OCI-LY1 (cell line): ENCODE measurements at regions not wholly inside any gene's neighbourhood (a gene's known extent, or its start where the extent isn't known, plus 50 kb on each side); places are given as distances from the start of the nearest gene placed in this dataset.
"Not testable (repeated sequence)": the region's sequence is repeated elsewhere in the genome, so short reads cannot be mapped to it uniquely, and the experiment has no call there.

Source experiments
- H2AFZ ChIP-seq: fragments of 200-600 bp; sonication (generic), shearing (Covaris generic); 2 replicates; pipeline ENCODE4 v1.6.0; 2014; ENCODE audit warnings: antibody characterized with exemption, mild to moderate bottlenecking, low read length
- H3F3A ChIP-seq: fragments of 200-600 bp; sonication (generic), shearing (Covaris generic); 2 replicates; pipeline ENCODE4 v1.6.0; 2014; ENCODE audit warnings: mild to moderate bottlenecking, antibody characterized with exemption, low read length, moderate library complexity; ENCODE audit not compliant: insufficient read depth
- H3K27ac ChIP-seq: fragments of 200-600 bp; sonication (generic); 2 replicates; pipeline ENCODE4 v1.5.1; 2014; ENCODE audit warnings: low read length, mixed run types, mild to moderate bottlenecking, low read depth; ENCODE audit not compliant: poor library complexity, severe bottlenecking
- H3K27me3 ChIP-seq: fragments of 200-600 bp; sonication (generic); 2 replicates; pipeline ENCODE4 v1.6.0; 2014; ENCODE audit warnings: antibody characterized with exemption, mild to moderate bottlenecking, low read length, moderate library complexity; ENCODE audit not compliant: insufficient read depth
- H3K36me3 ChIP-seq: fragments of 200-600 bp; sonication (generic); 2 replicates; pipeline ENCODE4 v1.6.1; 2014; ENCODE audit warnings: mild to moderate bottlenecking, antibody characterized with exemption, low read length, moderate library complexity, mixed read lengths; ENCODE audit not compliant: insufficient read depth
- H3K4me1 ChIP-seq: fragments of 200-600 bp; sonication (generic); 2 replicates; pipeline ENCODE4 v1.5.1; 2014; ENCODE audit warnings: mild to moderate bottlenecking, low read length, moderate library complexity; ENCODE audit not compliant: insufficient read depth, severe bottlenecking
- H3K4me2 ChIP-seq: fragments of 200-600 bp; sonication (generic), shearing (Covaris generic); 2 replicates; pipeline ENCODE4 v1.6.1; 2014; ENCODE audit warnings: low read length
- H3K4me3 ChIP-seq: fragments of 200-600 bp; sonication (generic); 2 replicates; pipeline ENCODE4 v1.5.1; 2014; ENCODE audit warnings: low read length, low read depth, mild to moderate bottlenecking, mixed read lengths; ENCODE audit not compliant: poor library complexity, severe bottlenecking
- H3K79me2 ChIP-seq: fragments of 200-600 bp; shearing (Covaris generic); 2 replicates; pipeline ENCODE4 v1.6.1; 2016; ENCODE audit warnings: mixed run types, low read length, mixed read lengths; ENCODE audit not compliant: insufficient read depth
- H3K9ac ChIP-seq: fragments of 200-600 bp; sonication (generic), shearing (Covaris generic); 2 replicates; pipeline ENCODE4 v1.6.1; 2014; ENCODE audit warnings: mild to moderate bottlenecking, low read length, mixed read lengths
- H3K9me2 ChIP-seq: fragments of 200-600 bp; sonication (generic), shearing (Covaris generic); 2 replicates; pipeline ENCODE4 v1.6.1; 2014; ENCODE audit warnings: low read depth, mild to moderate bottlenecking, low read length, mixed read lengths
- H3K9me3 ChIP-seq: fragments of 200-600 bp; shearing (Covaris generic); 2 replicates; pipeline ENCODE4 v1.6.1; 2014; ENCODE audit warnings: low read length, mixed read lengths
- H4K20me1 ChIP-seq: fragments of 200-600 bp; sonication (generic), shearing (Covaris generic); 2 replicates; pipeline ENCODE4 v1.6.0; 2016; ENCODE audit warnings: mild to moderate bottlenecking, low read length; ENCODE audit not compliant: insufficient read depth
- EZH2 ChIP-seq: fragments of 200-600 bp; sonication (generic), shearing (Covaris generic); IDR thresholded peaks from 2 replicates; pipeline ENCODE4 v1.8.0; 2017; ENCODE audit warnings: borderline replicate concordance, mixed run types, mild to moderate bottlenecking, antibody characterized with exemption, low read length, moderate library complexity, mixed read lengths
- TF ChIP-seq, protein P1 (sequence below): fragments of 200-600 bp; sonication (generic), shearing (Covaris generic); IDR thresholded peaks from 2 replicates; pipeline ENCODE4 v1.5.1; 2017; ENCODE audit warnings: mild to moderate bottlenecking, antibody characterized with exemption, low read length, moderate library complexity, mixed read lengths

- Histone ChIP-seq H3K27ac (peak overlapping the region; percentile 97), H3K27me3 (no peaks in the 10 kb centered on the region), H3K9me2 (no peaks in the 10 kb centered on the region), H3F3A (no peaks in the 10 kb centered on the region), H3K36me3 (no peaks in the 10 kb centered on the region), H3K9ac (no peak overlapping the region), H3K79me2 (no peaks in the 10 kb centered on the region), H3K9me3 (no peaks in the 10 kb centered on the region), H4K20me1 (no peaks in the 10 kb centered on the region), H3K4me2 (no peak overlapping the region; the same call in 1 of the 2 replicates), H3K4me1 (peaks cover 91% of the 10 kb centered on the region), H2AFZ (no peak overlapping the region), H3K4me3 (no peak overlapping the region)
- TF ChIP-seq, protein P1, sequence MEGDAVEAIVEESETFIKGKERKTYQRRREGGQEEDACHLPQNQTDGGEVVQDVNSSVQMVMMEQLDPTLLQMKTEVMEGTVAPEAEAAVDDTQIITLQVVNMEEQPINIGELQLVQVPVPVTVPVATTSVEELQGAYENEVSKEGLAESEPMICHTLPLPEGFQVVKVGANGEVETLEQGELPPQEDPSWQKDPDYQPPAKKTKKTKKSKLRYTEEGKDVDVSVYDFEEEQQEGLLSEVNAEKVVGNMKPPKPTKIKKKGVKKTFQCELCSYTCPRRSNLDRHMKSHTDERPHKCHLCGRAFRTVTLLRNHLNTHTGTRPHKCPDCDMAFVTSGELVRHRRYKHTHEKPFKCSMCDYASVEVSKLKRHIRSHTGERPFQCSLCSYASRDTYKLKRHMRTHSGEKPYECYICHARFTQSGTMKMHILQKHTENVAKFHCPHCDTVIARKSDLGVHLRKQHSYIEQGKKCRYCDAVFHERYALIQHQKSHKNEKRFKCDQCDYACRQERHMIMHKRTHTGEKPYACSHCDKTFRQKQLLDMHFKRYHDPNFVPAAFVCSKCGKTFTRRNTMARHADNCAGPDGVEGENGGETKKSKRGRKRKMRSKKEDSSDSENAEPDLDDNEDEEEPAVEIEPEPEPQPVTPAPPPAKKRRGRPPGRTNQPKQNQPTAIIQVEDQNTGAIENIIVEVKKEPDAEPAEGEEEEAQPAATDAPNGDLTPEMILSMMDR = no peak
- no peak for TF ChIP-seq EZH2
Observed at GRCh38 chr5:124828731-124829234, 82.3 kb upstream of the ZNF608 start.

DNA sequence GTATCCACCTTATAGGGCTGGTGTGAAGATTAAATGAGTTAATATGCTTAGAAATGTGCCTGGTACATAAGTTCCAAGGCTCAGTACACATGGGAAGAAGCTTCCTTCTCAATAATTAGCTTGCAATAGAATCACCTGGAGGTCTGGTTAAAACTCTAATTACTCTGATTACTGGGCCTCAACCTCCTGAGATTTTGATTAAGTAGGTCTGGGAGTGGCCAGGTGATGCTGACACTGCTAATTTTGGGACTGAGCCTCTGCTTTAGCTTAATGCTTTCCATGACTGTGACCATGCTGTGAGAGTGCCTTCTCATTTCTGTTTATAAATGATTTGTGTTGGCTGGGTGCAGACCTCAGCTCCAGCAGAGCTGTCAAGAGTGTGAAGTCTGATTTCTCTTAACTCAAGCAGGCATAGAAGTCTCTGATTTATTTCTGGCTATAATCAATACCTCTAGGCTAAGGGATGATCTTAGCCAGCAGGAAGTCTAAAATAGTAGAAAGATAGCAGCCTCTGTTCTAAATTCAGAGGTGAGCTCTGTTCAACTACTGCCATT, 85.3 kb upstream of the ZNF608 start:
- no peaks in the 10 kb centered on the region for H4K20me1 ChIP-seq
- H3K4me1 ChIP-seq = peaks cover 61% of the 10 kb centered on the region
- H3K4me2 ChIP-seq = peak overlapping the region; percentile 28; the same call in 1 of the 2 replicates

GRCh38 chr5:124832510-124832909, 86.1 kb upstream of the ZNF608 start:
- Histone ChIP-seq H3K9ac (no peak overlapping the region), H2AFZ (no peak overlapping the region), H4K20me1 (no peaks in the 10 kb centered on the region), H3K4me3 (no peak overlapping the region), H3K4me2 (no peak overlapping the region), H3F3A (no peaks in the 10 kb centered on the region), H3K79me2 (no peaks in the 10 kb centered on the region), H3K4me1 (peaks cover 54% of the 10 kb centered on the region), H3K27ac (peak overlapping the region; percentile 68), H3K9me3 (no peaks in the 10 kb centered on the region), H3K36me3 (no peaks in the 10 kb centered on the region), H3K27me3 (no peaks in the 10 kb centered on the region), H3K9me2 (no peaks in the 10 kb centered on the region)
- TF ChIP-seq, protein P1 = no peak
- no peak for TF ChIP-seq EZH2

More for the DNA sequence above, 85.3 kb upstream of the ZNF608 start:
- TF ChIP-seq, protein P1 = no peak
- no peak for TF ChIP-seq EZH2
- Histone ChIP-seq H3K9me2 (no peaks in the 10 kb centered on the region), H3K9ac (peak overlapping the region; percentile 8; the same call in 1 of the 2 replicates), H3K36me3 (no peaks in the 10 kb centered on the region), H3K4me3 (peak overlapping the region; percentile 7), H3K79me2 (no peaks in the 10 kb centered on the region), H3K27ac (peak overlapping the region; percentile 68), H3K27me3 (no peaks in the 10 kb centered on the region), H3F3A (no peaks in the 10 kb centered on the region), H3K9me3 (no peaks in the 10 kb centered on the region), H2AFZ (0 out of 2 replicates have a peak overlapping the region, but pooled peaks have one; percentile 31)

DNA sequence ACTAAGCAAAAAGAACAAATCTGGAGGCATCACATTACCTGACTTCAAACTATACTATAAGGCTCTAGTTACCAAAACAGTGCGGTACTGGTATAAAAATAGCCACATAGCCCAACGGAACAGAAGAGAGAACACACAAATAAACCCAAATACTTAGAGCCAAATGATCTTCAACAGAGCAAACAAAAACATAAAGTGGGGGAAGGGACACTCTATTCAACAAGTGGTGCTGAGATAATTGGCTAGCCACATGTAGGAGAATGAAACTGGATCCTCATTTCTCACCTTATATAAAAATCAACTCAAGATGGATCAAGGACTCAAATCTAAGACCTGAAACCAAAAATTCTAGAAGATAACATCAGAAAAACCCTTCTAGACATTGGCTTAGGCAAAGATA, 89.9 kb upstream of the ZNF608 start:
- peaks cover 29% of the 10 kb centered on the region for H3K4me1 ChIP-seq
- H3F3A ChIP-seq, H3K79me2 ChIP-seq, H3K9me3 ChIP-seq, H3K36me3 ChIP-seq, H3K27ac ChIP-seq, H3K27me3 ChIP-seq, H3K9me2 ChIP-seq, H3K9ac ChIP-seq, H3K4me2 ChIP-seq, H4K20me1 ChIP-seq, H3K4me3 ChIP-seq, H2AFZ ChIP-seq: not testable (repeated sequence)
